Neural progenitor cell (in vitro differentiated cells): ENCODE measurements at regions not wholly inside any gene's neighbourhood (a gene's known extent, or its start where the extent isn't known, plus 50 kb on each side); places are given as distances from the start of the nearest gene placed in this dataset.

Source experiments
- DNase-seq: peaks from one replicate; pipeline ENCODE4 v3.0.0-alpha.2; 2016; ENCODE audit warnings: low spot score
- H2AFZ ChIP-seq: fragments of 200-600 bp; sonication (generic); replicated peaks from 2 replicates; pipeline ENCODE4 v1.6.1; 2016; ENCODE audit warnings: antibody characterized with exemption
- H3F3A ChIP-seq: fragments of 200-600 bp; sonication (generic); 2 replicates; pipeline ENCODE4 v1.6.1; 2016; ENCODE audit warnings: antibody characterized with exemption, low read depth
- H3K27ac ChIP-seq: fragments of 200-600 bp; sonication (generic); 2 replicates; pipeline ENCODE4 v1.5.1; 2016; ENCODE audit warnings: mild to moderate bottlenecking
- H3K27me3 ChIP-seq: fragments of 200-600 bp; sonication (generic); 2 replicates; pipeline ENCODE4 v1.6.1; 2016; ENCODE audit warnings: mild to moderate bottlenecking, moderate library complexity
- H3K36me3 ChIP-seq: fragments of 200-600 bp; sonication (generic); 2 replicates; pipeline ENCODE4 v1.5.1; 2016
- H3K4me1 ChIP-seq: fragments of 200-600 bp; sonication (generic); 2 replicates; pipeline ENCODE4 v1.6.1; 2016; ENCODE audit warnings: mixed run types
- H3K4me2 ChIP-seq: fragments of 200-600 bp; sonication (generic); 2 replicates; pipeline ENCODE4 v1.6.1; 2016
- H3K4me3 ChIP-seq: fragments of 200-600 bp; sonication (generic); 2 replicates; pipeline ENCODE4 v1.5.1; 2016
- H3K79me2 ChIP-seq: fragments of 200-600 bp; sonication (generic); 2 replicates; pipeline ENCODE4 v1.6.1; 2016; ENCODE audit warnings: low read depth
- H3K9ac ChIP-seq: fragments of 200-600 bp; sonication (generic); 2 replicates; pipeline ENCODE4 v1.6.1; 2016
- H3K9me3 ChIP-seq: fragments of 200-600 bp; sonication (generic); 2 replicates; pipeline ENCODE4 v1.5.1; 2016; ENCODE audit warnings: low read depth
- H4K20me1 ChIP-seq: fragments of 200-600 bp; sonication (generic); 2 replicates; pipeline ENCODE4 v1.6.1; 2016; ENCODE audit warnings: low read depth
- H3K27ac Mint-ChIP-seq: 3 replicates; pipeline ENCODE4 v1.8.0; 2021; ENCODE audit warnings: mixed read lengths
- H3K27me3 Mint-ChIP-seq: 2 replicates; pipeline ENCODE4 v1.8.0; 2022; ENCODE audit warnings: low read depth, mild to moderate bottlenecking, inconsistent platforms, moderate library complexity, mixed read lengths; ENCODE audit not compliant: insufficient read depth
- H3K36me3 Mint-ChIP-seq: 3 replicates; pipeline ENCODE4 v1.8.0; 2021; ENCODE audit warnings: mixed read lengths
- H3K4me1 Mint-ChIP-seq: 3 replicates; pipeline ENCODE4 v1.8.0; 2021; ENCODE audit warnings: mixed read lengths
- H3K4me3 Mint-ChIP-seq: 3 replicates; pipeline ENCODE4 v1.8.0; 2021; ENCODE audit warnings: mild to moderate bottlenecking, moderate library complexity, mixed read lengths
- H3K9me3 Mint-ChIP-seq: 3 replicates; pipeline ENCODE4 v1.8.0; 2020; ENCODE audit warnings: mixed read lengths
- EZH2 ChIP-seq: fragments of 200-600 bp; sonication (generic); IDR thresholded peaks from 2 replicates; pipeline ENCODE4 v1.6.1; 2017; ENCODE audit warnings: antibody characterized with exemption, mild to moderate bottlenecking, moderate library complexity
- EZH2phosphoT487 ChIP-seq: fragments of 200-600 bp; sonication (generic); IDR thresholded peaks from 2 replicates; pipeline ENCODE4 v1.6.1; 2017; ENCODE audit warnings: antibody characterized with exemption
- TF ChIP-seq, protein P1 (sequence below): fragments of 200-600 bp; sonication (generic); IDR thresholded peaks from 2 replicates; pipeline ENCODE4 v1.5.1; 2017; ENCODE audit warnings: antibody characterized with exemption, mild to moderate bottlenecking

DNA sequence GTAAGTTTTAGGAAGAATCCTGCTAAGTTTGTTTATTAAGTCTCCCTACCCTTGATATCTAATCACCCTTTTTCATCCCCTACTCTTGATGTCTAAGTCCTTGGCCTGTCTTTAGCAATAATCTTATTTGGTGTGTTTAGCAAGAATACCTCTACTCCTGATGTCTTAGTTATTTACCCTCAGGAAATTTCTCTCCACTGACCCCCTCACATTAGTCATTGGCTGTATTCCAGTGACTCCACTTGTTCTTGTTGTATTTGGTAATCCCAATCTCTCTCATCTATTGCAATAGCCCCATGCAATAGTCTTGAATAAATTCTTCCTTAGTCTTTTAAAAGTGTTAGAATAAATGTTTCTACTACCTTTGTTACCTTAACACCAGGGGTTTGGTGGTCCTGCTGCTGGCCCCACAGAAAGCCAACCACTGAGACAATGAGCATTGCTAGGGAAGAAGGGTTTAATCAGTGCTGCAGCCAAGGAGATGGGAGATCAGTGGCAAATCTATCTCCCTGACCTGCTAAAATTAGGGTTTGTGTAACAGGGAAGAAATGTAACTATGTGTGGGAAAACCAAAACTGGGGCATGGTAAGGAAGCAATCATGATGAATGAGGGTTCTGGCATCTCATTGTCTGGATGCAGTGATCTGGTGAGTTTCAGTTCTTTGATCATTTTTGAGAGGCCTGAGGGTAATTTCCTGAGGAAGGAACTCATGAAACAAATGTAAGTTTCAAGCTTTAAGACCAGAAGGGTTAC is 236.4 kb upstream of the DAB2 start:
- Mint-ChIP-seq H3K4me1 (peaks cover 13% of the 10 kb centered on the region), H3K27ac (no peak overlapping the region)

DNA sequence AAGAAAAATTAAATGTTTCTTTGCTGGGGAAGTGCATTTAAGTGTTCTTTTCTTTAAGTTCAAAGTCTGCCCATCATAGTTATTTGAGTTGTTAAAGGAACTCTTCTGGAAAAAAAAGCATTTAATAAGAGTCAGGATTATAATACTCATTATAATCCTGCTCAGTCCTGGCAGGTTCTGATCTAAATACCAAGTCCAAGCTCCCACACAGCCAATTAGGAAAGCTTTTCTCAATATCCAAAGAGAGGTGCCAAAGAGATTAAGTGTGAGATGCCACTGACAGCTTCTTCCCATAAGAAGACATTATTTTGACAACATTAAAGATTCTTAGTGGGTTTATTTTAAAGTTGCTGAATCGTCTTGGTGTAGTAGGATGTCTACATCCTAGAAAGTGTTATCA is 235.2 kb upstream of the DAB2 start:
- Histone ChIP-seq H3K4me1 (peaks cover 12% of the 10 kb centered on the region), H3K9ac (no peak overlapping the region), H3K27ac (no peak overlapping the region), H3K36me3 (no peaks in the 10 kb centered on the region), H2AFZ (no peak overlapping the region), H4K20me1 (no peaks in the 10 kb centered on the region), H3K9me3 (no peaks in the 10 kb centered on the region), H3K4me3 (no peak overlapping the region), H3K27me3 (no peaks in the 10 kb centered on the region), H3F3A (peaks cover 10% of the 10 kb centered on the region), H3K79me2 (no peaks in the 10 kb centered on the region), H3K4me2 (no peak overlapping the region)
- peaks cover 2% of the 10 kb centered on the region for H3K9me3 Mint-ChIP-seq
- no peak overlapping the region for H3K27ac Mint-ChIP-seq
- no peak for DNase-seq
- H3K36me3 Mint-ChIP-seq: no peaks in the 10 kb centered on the region
- H3K27me3 Mint-ChIP-seq: peaks cover 3% of the 10 kb centered on the region
- peaks cover 13% of the 10 kb centered on the region for H3K4me1 Mint-ChIP-seq
- H3K4me3 Mint-ChIP-seq: no peak overlapping the region
- TF ChIP-seq, protein P1, sequence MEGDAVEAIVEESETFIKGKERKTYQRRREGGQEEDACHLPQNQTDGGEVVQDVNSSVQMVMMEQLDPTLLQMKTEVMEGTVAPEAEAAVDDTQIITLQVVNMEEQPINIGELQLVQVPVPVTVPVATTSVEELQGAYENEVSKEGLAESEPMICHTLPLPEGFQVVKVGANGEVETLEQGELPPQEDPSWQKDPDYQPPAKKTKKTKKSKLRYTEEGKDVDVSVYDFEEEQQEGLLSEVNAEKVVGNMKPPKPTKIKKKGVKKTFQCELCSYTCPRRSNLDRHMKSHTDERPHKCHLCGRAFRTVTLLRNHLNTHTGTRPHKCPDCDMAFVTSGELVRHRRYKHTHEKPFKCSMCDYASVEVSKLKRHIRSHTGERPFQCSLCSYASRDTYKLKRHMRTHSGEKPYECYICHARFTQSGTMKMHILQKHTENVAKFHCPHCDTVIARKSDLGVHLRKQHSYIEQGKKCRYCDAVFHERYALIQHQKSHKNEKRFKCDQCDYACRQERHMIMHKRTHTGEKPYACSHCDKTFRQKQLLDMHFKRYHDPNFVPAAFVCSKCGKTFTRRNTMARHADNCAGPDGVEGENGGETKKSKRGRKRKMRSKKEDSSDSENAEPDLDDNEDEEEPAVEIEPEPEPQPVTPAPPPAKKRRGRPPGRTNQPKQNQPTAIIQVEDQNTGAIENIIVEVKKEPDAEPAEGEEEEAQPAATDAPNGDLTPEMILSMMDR: no peak
- TF ChIP-seq EZH2phosphoT487: no peak
- no peak for TF ChIP-seq EZH2

More for the DNA sequence above, 236.4 kb upstream of the DAB2 start:
- H3K9ac ChIP-seq: no peak overlapping the region
- H4K20me1 ChIP-seq: no peaks in the 10 kb centered on the region
- peaks cover 10% of the 10 kb centered on the region for H3F3A ChIP-seq
- no peaks in the 10 kb centered on the region for H3K27me3 ChIP-seq
- TF ChIP-seq, protein P1: no peak
- TF ChIP-seq EZH2phosphoT487: peak; percentile 63
- TF ChIP-seq EZH2: no peak
- no peaks in the 10 kb centered on the region for H3K79me2 ChIP-seq
- peak overlapping the region; percentile 31 for H3K4me2 ChIP-seq
- H3K36me3 ChIP-seq: no peaks in the 10 kb centered on the region
- no peaks in the 10 kb centered on the region for H3K36me3 Mint-ChIP-seq
- no peak overlapping the region for H3K27ac ChIP-seq
- peaks cover 2% of the 10 kb centered on the region for H3K9me3 Mint-ChIP-seq
- no peak overlapping the region for H2AFZ ChIP-seq
- DNase-seq: no peak
- H3K4me3 ChIP-seq: no peak overlapping the region
- H3K4me1 ChIP-seq: peaks cover 12% of the 10 kb centered on the region
- no peak overlapping the region for H3K4me3 Mint-ChIP-seq
- peaks cover 3% of the 10 kb centered on the region for H3K27me3 Mint-ChIP-seq
- no peaks in the 10 kb centered on the region for H3K9me3 ChIP-seq

DNA sequence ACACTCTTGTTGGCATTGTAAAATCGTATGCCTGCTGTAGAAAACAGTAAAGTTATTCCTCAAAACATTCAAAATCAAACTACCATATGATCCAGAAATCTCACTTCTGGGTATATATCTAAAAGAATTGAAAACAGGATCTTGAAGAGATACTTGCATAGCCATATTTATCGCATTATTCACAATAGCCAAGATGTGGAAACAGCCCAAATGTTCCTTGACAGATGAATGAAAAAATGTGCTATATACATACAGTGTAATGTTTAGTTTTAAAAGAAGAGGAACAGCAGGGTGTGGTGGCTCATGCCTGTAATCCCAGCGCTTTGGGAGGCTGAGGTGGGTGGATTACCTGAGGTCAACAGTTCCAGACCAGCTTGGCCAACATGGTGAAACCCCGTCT is 234.1 kb upstream of the DAB2 start:
- no peaks in the 10 kb centered on the region for H3K27me3 ChIP-seq
- H2AFZ ChIP-seq: no peak overlapping the region
- peaks cover 3% of the 10 kb centered on the region for H3K27me3 Mint-ChIP-seq
- no peak for DNase-seq
- no peaks in the 10 kb centered on the region for H3K79me2 ChIP-seq
- H3K9me3 ChIP-seq: no peaks in the 10 kb centered on the region
- no peak overlapping the region for H3K27ac ChIP-seq
- peaks cover 12% of the 10 kb centered on the region for H3K4me1 ChIP-seq
- H3K36me3 Mint-ChIP-seq: no peaks in the 10 kb centered on the region
- H3K4me2 ChIP-seq: no peak overlapping the region
- H3K27ac Mint-ChIP-seq: no peak overlapping the region
- no peaks in the 10 kb centered on the region for H3K9me3 Mint-ChIP-seq
- H4K20me1 ChIP-seq: no peaks in the 10 kb centered on the region
- TF ChIP-seq, protein P1: no peak
- TF ChIP-seq EZH2phosphoT487: no peak
- no peak for TF ChIP-seq EZH2
- no peaks in the 10 kb centered on the region for H3K36me3 ChIP-seq
- H3K4me3 Mint-ChIP-seq: no peak overlapping the region
- H3K9ac ChIP-seq: no peak overlapping the region
- no peak overlapping the region for H3K4me3 ChIP-seq
- H3K4me1 Mint-ChIP-seq: peaks cover 13% of the 10 kb centered on the region
- peaks cover 10% of the 10 kb centered on the region for H3F3A ChIP-seq
